DND-41 (cell line): ENCODE measurements at regions not wholly inside any gene's neighbourhood (a gene's known extent, or its start where the extent isn't known, plus 50 kb on each side); places are given as distances from the start of the nearest gene placed in this dataset.

Experiments
- EZH2 ChIP-seq: IDR thresholded peaks from 3 replicates; pipeline ENCODE4 v1.6.1; 2012; ENCODE audit warnings: borderline replicate concordance, low read depth, mild to moderate bottlenecking, moderate library complexity, low read length, inconsistent platforms; ENCODE audit not compliant: severe bottlenecking
- TF ChIP-seq, protein P1 (sequence below): IDR thresholded peaks from 2 replicates; pipeline ENCODE4 v1.5.1; 2012; ENCODE audit warnings: borderline replicate concordance, low read length, moderate library complexity, mild to moderate bottlenecking; ENCODE audit not compliant: poor library complexity, severe bottlenecking; ENCODE audit errors: extremely low read depth

DNA sequence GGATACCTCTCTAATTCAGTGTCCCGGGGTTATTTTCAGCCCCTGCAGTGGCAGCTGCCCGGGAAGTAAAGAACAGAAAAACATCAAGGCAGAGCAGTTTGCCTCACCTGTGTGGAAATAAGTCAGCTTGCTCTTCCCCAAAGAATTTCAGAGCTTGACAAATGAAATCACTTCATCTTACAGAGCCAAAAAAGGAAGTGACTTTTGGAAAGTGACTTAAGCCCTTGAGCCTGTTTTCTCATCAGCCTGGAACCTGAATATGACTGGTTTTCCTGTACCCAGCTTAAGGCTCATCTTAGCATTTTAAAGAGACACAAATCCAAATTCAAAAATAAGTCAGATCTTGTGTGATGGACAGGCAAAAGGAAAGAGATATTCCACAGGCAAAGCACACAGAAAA is 211.6 kb downstream of the RCHY1 start:
- TF ChIP-seq, protein P1, sequence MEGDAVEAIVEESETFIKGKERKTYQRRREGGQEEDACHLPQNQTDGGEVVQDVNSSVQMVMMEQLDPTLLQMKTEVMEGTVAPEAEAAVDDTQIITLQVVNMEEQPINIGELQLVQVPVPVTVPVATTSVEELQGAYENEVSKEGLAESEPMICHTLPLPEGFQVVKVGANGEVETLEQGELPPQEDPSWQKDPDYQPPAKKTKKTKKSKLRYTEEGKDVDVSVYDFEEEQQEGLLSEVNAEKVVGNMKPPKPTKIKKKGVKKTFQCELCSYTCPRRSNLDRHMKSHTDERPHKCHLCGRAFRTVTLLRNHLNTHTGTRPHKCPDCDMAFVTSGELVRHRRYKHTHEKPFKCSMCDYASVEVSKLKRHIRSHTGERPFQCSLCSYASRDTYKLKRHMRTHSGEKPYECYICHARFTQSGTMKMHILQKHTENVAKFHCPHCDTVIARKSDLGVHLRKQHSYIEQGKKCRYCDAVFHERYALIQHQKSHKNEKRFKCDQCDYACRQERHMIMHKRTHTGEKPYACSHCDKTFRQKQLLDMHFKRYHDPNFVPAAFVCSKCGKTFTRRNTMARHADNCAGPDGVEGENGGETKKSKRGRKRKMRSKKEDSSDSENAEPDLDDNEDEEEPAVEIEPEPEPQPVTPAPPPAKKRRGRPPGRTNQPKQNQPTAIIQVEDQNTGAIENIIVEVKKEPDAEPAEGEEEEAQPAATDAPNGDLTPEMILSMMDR: no peak
- no peak for TF ChIP-seq EZH2
